ENCODE measurements at regions not wholly inside any gene's neighbourhood (a gene's known extent, or its start where the extent isn't known, plus 50 kb on each side); places are given as distances from the start of the nearest gene placed in this dataset.
"Not testable (repeated sequence)": the region's sequence is repeated elsewhere in the genome, so short reads cannot be mapped to it uniquely, and the experiment has no call there.

- Histone ChIP-seq H3K27ac (ENCODE audit: low read depth in 1 of 2, low read length in 1 of 2) (no peak overlapping the region), H3K36me3 (ENCODE audit: control insufficient read depth in 4 of 4, insufficient read depth in 4 of 4, low read length in 4 of 4) (no peaks in the 10 kb centered on the region), H3K9ac (ENCODE audit: insufficient read depth in 1 of 2, low read length in 2 of 2) (no peak overlapping the region), H3K27me3 (ENCODE audit: control insufficient read depth in 3 of 3, insufficient read depth in 3 of 3, low read length in 2 of 3) (no peaks in the 10 kb centered on the region), H3K9me3 (ENCODE audit: control insufficient read depth in 4 of 4, insufficient read depth in 3 of 4, low read length in 3 of 4) (no peaks in the 10 kb centered on the region), H3K4me1 (ENCODE audit: control insufficient read depth in 5 of 5, insufficient read depth in 5 of 5, low read length in 5 of 5) (no peaks in the 10 kb centered on the region), H3K4me3 (no peak overlapping the region)
- 95 to 99% methylated on average over 6 of the region's 6 CpGs for WGBS, 2 donors
- DNase-seq (no peak), ATAC-seq (ENCODE audit: insufficient read depth, low FRiP score) (no peak)
- TF ChIP-seq CTCF (IDR thresholded peaks at IDR 0.05; ENCODE audit: control extremely low read depth, extremely low read depth), result no peak
Measured at GRCh38 chr10:115033898-115034297, 59.3 kb upstream of the ATRNL1 start.

- not testable (repeated sequence) for H3K27me3 ChIP-seq (ENCODE audit: control insufficient read depth in 3 of 3, insufficient read depth in 3 of 3, low read length in 2 of 3); H3K4me1 ChIP-seq (ENCODE audit: control insufficient read depth in 5 of 5, insufficient read depth in 5 of 5, low read length in 5 of 5); H3K36me3 ChIP-seq (ENCODE audit: control insufficient read depth in 4 of 4, insufficient read depth in 4 of 4, low read length in 4 of 4); DNase-seq; H3K9ac ChIP-seq (ENCODE audit: insufficient read depth in 1 of 2, low read length in 2 of 2); H3K4me3 ChIP-seq; H3K9me3 ChIP-seq (ENCODE audit: control insufficient read depth in 4 of 4, insufficient read depth in 3 of 4, low read length in 3 of 4); H3K27ac ChIP-seq (ENCODE audit: low read depth in 1 of 2, low read length in 1 of 2); ATAC-seq (ENCODE audit: insufficient read depth, low FRiP score)
- WGBS, 2 donors, result 92 to 96% methylated on average over 1 of the region's 1 CpG
Measured at GRCh38 chr10:115039781-115040180, 53.4 kb upstream of the ATRNL1 start.
